Prostate gland (tissue), 2 donors: ENCODE measurements at regions not wholly inside any gene's neighbourhood (a gene's known extent, or its start where the extent isn't known, plus 50 kb on each side); places are given as distances from the start of the nearest gene placed in this dataset.

Experiments
- CTCF ChIP-seq, 4 experiments: fragments of 200-600 bp in 2 of 4; fragments of 450-650 bp in 2 of 4; sonication (generic) in 2 of 4; IDR thresholded peaks; 1 replicate in 3 of 4; 2 replicates in 1 of 4; pipeline ENCODE4 v1.5.1; 2016 to 2019; ENCODE audit warnings: antibody characterized with exemption in 4 of 4, mild to moderate bottlenecking in 2 of 4, moderate library complexity in 2 of 4
- POLR2A ChIP-seq: fragments of 450-650 bp; IDR thresholded peaks from one replicate; pipeline ENCODE4 v1.6.1; 2016; ENCODE audit warnings: antibody characterized with exemption, mild to moderate bottlenecking
- POLR2AphosphoS5 ChIP-seq: sonication (generic); formaldehyde crosslinking; IDR thresholded peaks from one replicate; pipeline ENCODE4 v1.6.1; 2017; ENCODE audit warnings: antibody characterized with exemption

- TF ChIP-seq CTCF (IDR thresholded peaks at IDR 0.05) (no peak), POLR2AphosphoS5 (no peak), POLR2A (no peak)
These were observed 289.7 kb downstream of the PBX3 start for GRCh38 chr9:126036881-126037291.
